SK-N-MC (cell line): ENCODE measurements at regions not wholly inside any gene's neighbourhood (a gene's known extent, or its start where the extent isn't known, plus 50 kb on each side); places are given as distances from the start of the nearest gene placed in this dataset.

Experiments
- EZH2 ChIP-seq: fragments of 200-600 bp; sonication (generic); IDR thresholded peaks from one replicate; pipeline ENCODE4 v1.6.1; 2017; ENCODE audit warnings: antibody characterized with exemption
- POLR2AphosphoS5 ChIP-seq: IDR thresholded peaks from 2 replicates; pipeline ENCODE4 v1.6.1; 2012; ENCODE audit warnings: mild to moderate bottlenecking, low read depth, low read length, borderline replicate concordance

GRCh38 chr2:19617257-19617848, 258.9 kb upstream of the OSR1 start:
- TF ChIP-seq EZH2 (no peak), POLR2AphosphoS5 (no peak)
